NT2/D1 (cell line): ENCODE measurements at regions not wholly inside any gene's neighbourhood (a gene's known extent, or its start where the extent isn't known, plus 50 kb on each side); places are given as distances from the start of the nearest gene placed in this dataset.

Experiments
- SUZ12 ChIP-seq: IDR thresholded peaks from 2 replicates; pipeline ENCODE4 v1.6.1; 2011; ENCODE audit not compliant: insufficient read length, insufficient read depth; ENCODE audit errors: extremely low read depth
- YY1 ChIP-seq: IDR thresholded peaks from 2 replicates; pipeline ENCODE4 v1.6.1; 2011; ENCODE audit not compliant: insufficient read length, insufficient read depth
- ZNF274 ChIP-seq: IDR thresholded peaks from 2 replicates; pipeline ENCODE4 v1.6.1; 2011; ENCODE audit warnings: mild to moderate bottlenecking, low read depth, low read length

DNA sequence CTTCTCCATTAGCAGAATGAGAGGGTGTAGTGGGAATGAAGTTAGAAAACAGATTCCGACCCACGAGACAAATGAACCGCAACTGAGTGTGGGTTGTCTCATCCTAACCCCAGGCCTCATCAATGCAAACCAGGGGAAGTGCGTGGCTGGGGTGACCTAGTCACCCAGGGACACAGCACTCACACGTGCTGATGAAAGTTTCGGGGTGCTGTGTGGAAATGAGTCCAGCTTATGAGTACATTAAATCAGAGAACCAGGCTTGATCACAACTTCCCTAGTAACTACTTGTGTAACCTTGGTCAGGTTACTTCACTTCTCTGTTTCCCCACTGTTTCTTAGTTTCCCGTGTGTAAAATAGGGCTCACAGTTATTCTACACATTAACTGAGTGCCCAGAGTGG lies 95.4 kb upstream of the CDKN3 start:
- no peak for TF ChIP-seq YY1
- TF ChIP-seq ZNF274 = no peak
- TF ChIP-seq SUZ12 = no peak
